HEK293T (cell line): ENCODE measurements at regions not wholly inside any gene's neighbourhood (a gene's known extent, or its start where the extent isn't known, plus 50 kb on each side); places are given as distances from the start of the nearest gene placed in this dataset.

ENCODE experiments used
- FOXM1 ChIP-seq: fragments of 450-650 bp; IDR thresholded peaks from 2 replicates; pipeline ENCODE4 v1.6.1; 2017; ENCODE audit warnings: mild to moderate bottlenecking, borderline replicate concordance
- L3MBTL2 ChIP-seq: fragments of 450-650 bp; conservative IDR thresholded peaks from 2 replicates; pipeline ENCODE4 v1.6.1; 2016; ENCODE audit warnings: mild to moderate bottlenecking
- SP1 ChIP-seq: fragments of 450-650 bp; IDR thresholded peaks from 2 replicates; pipeline ENCODE4 v1.6.1; 2017

- no peak for TF ChIP-seq SP1
- TF ChIP-seq L3MBTL2 = no peak
- no peak for TF ChIP-seq FOXM1
Observed at GRCh38 chr16:9188721-9189120, 97.3 kb downstream of the HAPSTR1 start.
